ENCODE measurements at regions not wholly inside any gene's neighbourhood (a gene's known extent, or its start where the extent isn't known, plus 50 kb on each side); places are given as distances from the start of the nearest gene placed in this dataset.

- TF ChIP-seq REST (IDR thresholded peaks at IDR 0.05; ENCODE audit: low read depth) (no peak), CREB1 (IDR thresholded peaks at IDR 0.05; ENCODE audit: low read depth) (no peak), TAF1 (IDR thresholded peaks at IDR 0.05; ENCODE audit: low read depth) (no peak), ZBTB7A (IDR thresholded peaks at IDR 0.05; ENCODE audit: low read depth) (no peak), CEBPB (IDR thresholded peaks at IDR 0.05) (no peak), EP300 (IDR thresholded peaks at IDR 0.05; ENCODE audit: borderline replicate concordance) (no peak), YY1 (IDR thresholded peaks at IDR 0.05; ENCODE audit: low read depth) (no peak), MAX (IDR thresholded peaks at IDR 0.05) (no peak), USF1 (IDR thresholded peaks at IDR 0.05) (no peak), TCF12 (IDR thresholded peaks at IDR 0.05; ENCODE audit: low read depth) (no peak), FOXM1 (IDR thresholded peaks at IDR 0.05; ENCODE audit: borderline replicate concordance, low read depth) (no peak)
Observed at GRCh38 chr5:6080436-6080835, 297.9 kb downstream of the MED10 start.
